MM.1S (cell line): ENCODE measurements at regions not wholly inside any gene's neighbourhood (a gene's known extent, or its start where the extent isn't known, plus 50 kb on each side); places are given as distances from the start of the nearest gene placed in this dataset.

Source experiments
- DNase-seq: peaks from one replicate; pipeline ENCODE4 v3.0.0-alpha.2; 2015
- H2AFZ ChIP-seq: fragments of 300-600 bp; sonication (generic); 2 replicates; pipeline ENCODE4 v1.6.0; 2016; ENCODE audit warnings: antibody characterized with exemption, low read length
- H3F3A ChIP-seq: fragments of 300-600 bp; sonication (generic); 2 replicates; pipeline ENCODE4 v1.6.1; 2016; ENCODE audit warnings: mild to moderate bottlenecking, antibody characterized with exemption, low read length, moderate library complexity, mixed read lengths; ENCODE audit not compliant: insufficient read depth
- H3K27ac ChIP-seq: fragments of 300-600 bp; sonication (generic); 2 replicates; pipeline ENCODE4 v1.5.1; 2016; ENCODE audit warnings: mild to moderate bottlenecking, low read length
- H3K27me3 ChIP-seq: fragments of 300-600 bp; sonication (generic); replicated peaks from 2 replicates; pipeline ENCODE4 v1.6.0; 2016; ENCODE audit warnings: low read length; ENCODE audit not compliant: insufficient read depth
- H3K36me3 ChIP-seq: fragments of 300-600 bp; sonication (generic); replicated peaks from 2 replicates; pipeline ENCODE4 v1.6.1; 2016; ENCODE audit warnings: mild to moderate bottlenecking, low read length, mixed read lengths; ENCODE audit not compliant: insufficient read depth
- H3K4me1 ChIP-seq: fragments of 300-600 bp; sonication (generic); 2 replicates; pipeline ENCODE4 v1.6.1; 2016; ENCODE audit warnings: low read length, mixed read lengths
- H3K4me2 ChIP-seq: fragments of 300-600 bp; sonication (generic); 2 replicates; pipeline ENCODE4 v1.6.0; 2016; ENCODE audit warnings: low read depth, low read length
- H3K4me3 ChIP-seq: fragments of 300-600 bp; sonication (generic); 2 replicates; pipeline ENCODE4 v1.5.1; 2016; ENCODE audit warnings: low read length, mixed read lengths
- H3K79me2 ChIP-seq: fragments of 300-600 bp; sonication (generic); 2 replicates; pipeline ENCODE4 v1.6.1; 2016; ENCODE audit warnings: mixed run types, low read length, mixed read lengths
- H3K9ac ChIP-seq: fragments of 300-600 bp; sonication (generic); 2 replicates; pipeline ENCODE4 v1.6.1; 2016; ENCODE audit warnings: low read length, mixed read lengths
- H3K9me2 ChIP-seq: fragments of 300-600 bp; sonication (generic); replicated peaks from 2 replicates; pipeline ENCODE4 v1.6.1; 2016; ENCODE audit warnings: mild to moderate bottlenecking, low read length, mixed read lengths; ENCODE audit not compliant: insufficient read depth
- H3K9me3 ChIP-seq: fragments of 300-600 bp; sonication (generic); replicated peaks from 2 replicates; pipeline ENCODE4 v1.6.1; 2016; ENCODE audit warnings: mild to moderate bottlenecking, low read length, mixed read lengths; ENCODE audit not compliant: insufficient read depth
- H4K20me1 ChIP-seq: fragments of 300-600 bp; sonication (generic); 2 replicates; pipeline ENCODE4 v1.6.1; 2016; ENCODE audit warnings: mild to moderate bottlenecking, low read length, moderate library complexity, mixed read lengths; ENCODE audit not compliant: insufficient read depth
- EZH2 ChIP-seq: fragments of 300-600 bp; sonication (generic); optimal IDR thresholded peaks from 2 replicates; pipeline ENCODE3; 2017; ENCODE audit warnings: low read depth, mild to moderate bottlenecking, antibody characterized with exemption, low read length, mixed read lengths
- EZH2phosphoT487 ChIP-seq: fragments of 300-600 bp; sonication (generic); IDR thresholded peaks from 2 replicates; pipeline ENCODE4 v1.6.1; 2018; ENCODE audit warnings: antibody characterized with exemption, low read length
- TF ChIP-seq, protein P1 (sequence below): fragments of 300-600 bp; sonication (generic); IDR thresholded peaks from 2 replicates; pipeline ENCODE4 v1.5.1; 2016; ENCODE audit warnings: antibody characterized with exemption, low read length, mixed read lengths

DNA sequence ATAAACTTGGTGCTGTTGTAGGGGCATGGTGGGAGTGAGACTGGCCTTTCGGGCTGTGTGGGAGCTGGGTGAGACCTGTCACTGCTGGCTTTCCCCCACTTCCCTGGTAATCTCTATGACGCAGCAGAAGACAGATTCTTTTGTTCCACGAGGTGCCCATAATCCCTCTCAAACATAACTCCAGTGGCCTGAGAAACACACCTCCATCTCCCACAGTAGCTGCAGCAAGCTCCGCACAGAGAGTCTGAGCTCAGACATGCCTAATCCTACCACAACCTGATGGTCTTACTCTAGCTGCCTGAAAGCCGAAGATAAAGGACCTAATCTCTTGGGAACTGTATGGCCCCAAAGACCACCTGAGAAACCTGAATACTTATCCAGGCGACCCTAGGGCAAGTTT lies 225.6 kb upstream of the CRBN start:
- H3K9me3 ChIP-seq = no peaks in the 10 kb centered on the region
- no peaks in the 10 kb centered on the region for H3K9me2 ChIP-seq
- no peaks in the 10 kb centered on the region for H3K79me2 ChIP-seq
- no peak overlapping the region for H3K9ac ChIP-seq
- no peak overlapping the region for H3K4me2 ChIP-seq
- H3K27ac ChIP-seq = no peak overlapping the region
- no peaks in the 10 kb centered on the region for H3K4me1 ChIP-seq
- H3K36me3 ChIP-seq = no peaks in the 10 kb centered on the region
- no peaks in the 10 kb centered on the region for H4K20me1 ChIP-seq
- no peak for DNase-seq
- no peak overlapping the region for H2AFZ ChIP-seq
- no peak overlapping the region for H3K4me3 ChIP-seq
- H3F3A ChIP-seq = no peaks in the 10 kb centered on the region
- TF ChIP-seq EZH2phosphoT487 (no peak), EZH2 (no peak)
- TF ChIP-seq, protein P1, sequence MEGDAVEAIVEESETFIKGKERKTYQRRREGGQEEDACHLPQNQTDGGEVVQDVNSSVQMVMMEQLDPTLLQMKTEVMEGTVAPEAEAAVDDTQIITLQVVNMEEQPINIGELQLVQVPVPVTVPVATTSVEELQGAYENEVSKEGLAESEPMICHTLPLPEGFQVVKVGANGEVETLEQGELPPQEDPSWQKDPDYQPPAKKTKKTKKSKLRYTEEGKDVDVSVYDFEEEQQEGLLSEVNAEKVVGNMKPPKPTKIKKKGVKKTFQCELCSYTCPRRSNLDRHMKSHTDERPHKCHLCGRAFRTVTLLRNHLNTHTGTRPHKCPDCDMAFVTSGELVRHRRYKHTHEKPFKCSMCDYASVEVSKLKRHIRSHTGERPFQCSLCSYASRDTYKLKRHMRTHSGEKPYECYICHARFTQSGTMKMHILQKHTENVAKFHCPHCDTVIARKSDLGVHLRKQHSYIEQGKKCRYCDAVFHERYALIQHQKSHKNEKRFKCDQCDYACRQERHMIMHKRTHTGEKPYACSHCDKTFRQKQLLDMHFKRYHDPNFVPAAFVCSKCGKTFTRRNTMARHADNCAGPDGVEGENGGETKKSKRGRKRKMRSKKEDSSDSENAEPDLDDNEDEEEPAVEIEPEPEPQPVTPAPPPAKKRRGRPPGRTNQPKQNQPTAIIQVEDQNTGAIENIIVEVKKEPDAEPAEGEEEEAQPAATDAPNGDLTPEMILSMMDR = no peak
- H3K27me3 ChIP-seq = no peaks in the 10 kb centered on the region

DNA sequence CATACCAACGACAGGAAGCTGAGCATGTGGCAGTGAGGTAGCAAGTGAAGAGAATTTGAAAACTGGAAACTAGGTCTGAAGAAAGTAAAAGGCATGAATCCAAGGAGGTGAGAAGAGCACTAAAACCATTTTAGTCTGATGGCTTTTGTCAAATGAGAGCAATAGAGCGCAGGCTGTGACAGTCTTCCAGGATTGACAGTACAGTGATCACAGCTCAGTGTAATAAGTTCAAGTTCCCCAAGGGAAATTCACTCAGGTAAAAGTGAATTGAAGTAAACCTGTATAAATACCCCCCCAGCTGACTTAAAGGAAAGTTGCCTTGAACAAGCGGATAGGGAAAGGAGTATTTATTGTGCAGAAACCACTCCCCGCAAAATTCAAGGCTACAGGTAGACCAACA lies 224.2 kb upstream of the CRBN start:
- TF ChIP-seq EZH2 (no peak), EZH2phosphoT487 (no peak)
- TF ChIP-seq, protein P1 = no peak

DNA sequence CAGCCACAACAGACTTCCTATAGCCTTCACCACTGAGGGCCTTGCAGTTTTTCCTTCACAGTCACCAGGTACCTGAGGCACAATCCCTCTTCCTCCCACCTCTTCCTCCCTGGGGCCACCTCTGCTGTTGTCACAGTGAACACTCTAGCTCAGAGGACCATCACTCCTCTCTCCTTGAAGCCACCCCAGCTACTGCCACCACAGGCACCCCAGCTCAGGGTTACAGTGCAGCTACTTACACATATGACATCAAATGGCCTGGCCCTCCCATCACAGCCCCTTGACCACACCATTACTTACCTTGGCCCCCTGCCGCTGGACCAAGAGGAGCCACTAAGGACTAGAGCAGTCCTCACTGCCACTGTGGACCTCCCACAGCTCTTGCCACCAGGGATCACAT lies 213.5 kb upstream of the CRBN start:
- DNase-seq = no peak
- H4K20me1 ChIP-seq = no peaks in the 10 kb centered on the region
- H3K9me3 ChIP-seq = no peaks in the 10 kb centered on the region
- no peaks in the 10 kb centered on the region for H3K9me2 ChIP-seq
- no peak overlapping the region for H3K4me2 ChIP-seq
- no peaks in the 10 kb centered on the region for H3K4me1 ChIP-seq
- H3K4me3 ChIP-seq = no peak overlapping the region
- H2AFZ ChIP-seq = no peak overlapping the region
- H3K36me3 ChIP-seq = no peaks in the 10 kb centered on the region
- H3K9ac ChIP-seq = no peak overlapping the region
- H3K79me2 ChIP-seq = no peaks in the 10 kb centered on the region
- H3K27me3 ChIP-seq = no peaks in the 10 kb centered on the region
- TF ChIP-seq EZH2 = no peak
- TF ChIP-seq, protein P1 = no peak
- no peak for TF ChIP-seq EZH2phosphoT487
- no peaks in the 10 kb centered on the region for H3F3A ChIP-seq
- H3K27ac ChIP-seq = no peak overlapping the region

More for the DNA sequence above, 224.2 kb upstream of the CRBN start:
- Histone ChIP-seq H3K9me2 (no peaks in the 10 kb centered on the region), H3K27me3 (no peaks in the 10 kb centered on the region), H3K36me3 (no peaks in the 10 kb centered on the region), H3K27ac (no peak overlapping the region), H3K4me2 (no peak overlapping the region), H3K4me1 (no peaks in the 10 kb centered on the region), H3K9me3 (no peaks in the 10 kb centered on the region), H3F3A (no peaks in the 10 kb centered on the region), H3K4me3 (no peak overlapping the region), H2AFZ (no peak overlapping the region), H4K20me1 (no peaks in the 10 kb centered on the region), H3K9ac (no peak overlapping the region), H3K79me2 (no peaks in the 10 kb centered on the region)
- DNase-seq = no peak
